BJ (cell line): ENCODE measurements at regions not wholly inside any gene's neighbourhood (a gene's known extent, or its start where the extent isn't known, plus 50 kb on each side); places are given as distances from the start of the nearest gene placed in this dataset.

Source experiments
- CTCF ChIA-PET: fragments of 350-600 bp; formaldehyde crosslinking; extraction: SDS; loops from one replicate; lab custom pipeline; 2021; ENCODE audit warnings: antibody characterized with exemption, inconsistent platforms; lab: Yijun Ruan, JAX
- POLR2A ChIA-PET: fragments of 300-600 bp; sonication (Branson Sonifier 250); formaldehyde crosslinking; extraction: SDS; loops from one replicate; lab custom pipeline; 2021; ENCODE audit warnings: antibody characterized with exemption; lab: Charles Lee
- DNase-seq: peaks from one replicate; pipeline ENCODE4 v3.0.0-alpha.2; 2011; ENCODE audit warnings: low read depth
- H3K27me3 ChIP-seq: 2 replicates; pipeline ENCODE4 v1.6.0; 2011; ENCODE audit warnings: low read length; ENCODE audit not compliant: control insufficient read depth, insufficient read depth
- H3K36me3 ChIP-seq: 2 replicates; pipeline ENCODE4 v1.5.1; 2011; ENCODE audit warnings: low read length; ENCODE audit not compliant: control insufficient read depth, insufficient read depth
- H3K4me3 ChIP-seq: 2 replicates; pipeline ENCODE4 v1.5.1; 2011; ENCODE audit warnings: low read depth, mild to moderate bottlenecking, control low read depth, low read length
- CTCF ChIP-seq: IDR thresholded peaks from 2 replicates; pipeline ENCODE4 v1.5.1; 2011; ENCODE audit warnings: low read depth, mild to moderate bottlenecking, control low read depth, inconsistent platforms, low read length, moderate library complexity; ENCODE audit not compliant: insufficient read depth

DNA sequence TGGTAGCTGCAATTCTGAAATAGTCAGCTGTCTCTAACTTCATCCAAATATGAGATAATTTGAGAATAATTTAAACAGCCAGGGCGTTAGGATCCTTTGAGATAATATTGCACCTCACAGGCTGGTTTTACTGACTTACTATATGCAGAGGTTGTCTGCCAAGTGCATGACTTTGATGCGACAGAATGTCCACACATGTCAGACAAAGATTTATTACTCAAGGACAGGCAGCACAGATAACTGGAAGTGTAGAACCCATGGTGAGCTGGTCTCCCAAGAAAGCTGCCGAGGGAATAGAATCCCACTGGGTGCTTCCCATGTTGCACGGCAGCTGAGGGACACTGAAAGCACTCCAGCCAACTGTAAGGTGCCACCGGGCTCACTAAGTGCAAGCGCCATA is 166.2 kb upstream of the GALNTL6 start:
- CTCF ChIA-PET, result no interaction called here
- Histone ChIP-seq H3K4me3 (no peak overlapping the region), H3K27me3 (no peaks in the 10 kb centered on the region), H3K36me3 (no peaks in the 10 kb centered on the region)
- no peak for TF ChIP-seq CTCF
- POLR2A ChIA-PET, result no interaction called here
- no peak for DNase-seq

GRCh38 chr4:171644430-171645057 is 168.7 kb upstream of the GALNTL6 start:
- DNase-seq, result no peak
- Histone ChIP-seq H3K36me3 (no peaks in the 10 kb centered on the region), H3K4me3 (no peak overlapping the region), H3K27me3 (no peaks in the 10 kb centered on the region)
- ChIA-PET CTCF (no interaction called here), POLR2A (no interaction called here)
- TF ChIP-seq CTCF, result no peak

DNA sequence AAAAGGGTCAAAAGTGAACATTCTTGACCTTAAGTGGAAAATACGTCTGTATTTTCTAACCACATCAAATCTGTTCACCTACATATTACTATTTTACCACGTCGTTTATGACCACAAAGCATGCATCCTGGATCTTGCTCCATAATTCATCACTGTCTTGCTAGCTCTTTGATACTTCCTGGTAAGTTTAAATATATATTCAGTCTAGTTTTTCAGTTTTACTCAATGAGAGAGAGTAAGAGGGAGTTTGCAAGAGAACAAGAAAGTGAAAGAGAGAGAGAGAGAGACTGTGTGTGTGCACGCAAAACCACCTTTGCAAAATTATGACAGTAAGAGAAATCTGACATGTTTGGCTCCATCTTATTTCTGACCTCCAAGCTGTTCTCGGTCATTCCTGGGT is 173.7 kb upstream of the GALNTL6 start:
- CTCF ChIA-PET, result no interaction called here
- no peak overlapping the region for H3K4me3 ChIP-seq
- no peak for DNase-seq
- TF ChIP-seq CTCF, result no peak
- no peaks in the 10 kb centered on the region for H3K36me3 ChIP-seq
- POLR2A ChIA-PET, result no interaction called here
- H3K27me3 ChIP-seq, result no peaks in the 10 kb centered on the region

GRCh38 chr4:171636606-171637005 is 176.6 kb upstream of the GALNTL6 start:
- H3K4me3 ChIP-seq, result no peak overlapping the region
- no peak for TF ChIP-seq CTCF
- POLR2A ChIA-PET, result no interaction called here
- H3K36me3 ChIP-seq, result no peaks in the 10 kb centered on the region
- DNase-seq, result no peak
- CTCF ChIA-PET, result no interaction called here
- H3K27me3 ChIP-seq, result no peaks in the 10 kb centered on the region

DNA sequence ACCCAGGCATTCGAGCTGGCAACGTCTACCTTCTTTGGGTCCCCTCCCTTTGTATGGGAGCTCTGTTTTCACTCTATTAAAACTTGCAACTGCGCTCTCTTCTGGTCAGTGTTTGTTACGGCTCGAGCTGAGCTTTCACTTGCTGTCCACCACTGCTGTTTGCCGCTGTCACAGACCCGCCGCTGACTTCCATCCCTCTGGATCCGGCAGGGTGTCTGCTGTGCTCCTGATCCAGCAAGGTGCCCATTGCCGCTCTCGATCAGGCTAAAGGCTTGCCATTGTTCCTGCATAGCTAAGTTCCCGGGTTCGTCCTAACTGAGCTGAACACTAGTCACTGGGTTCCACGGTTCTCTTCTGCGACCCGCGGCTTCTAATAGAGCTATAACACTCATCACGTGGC is 183.5 kb upstream of the GALNTL6 start:
- POLR2A ChIA-PET, result no interaction called here
- no peak for TF ChIP-seq CTCF
- H3K4me3 ChIP-seq, result no peak overlapping the region
- DNase-seq, result no peak
- CTCF ChIA-PET, result no interaction called here
- no peaks in the 10 kb centered on the region for H3K36me3 ChIP-seq
- no peaks in the 10 kb centered on the region for H3K27me3 ChIP-seq
